DOHH2 (cell line): ENCODE measurements at regions not wholly inside any gene's neighbourhood (a gene's known extent, or its start where the extent isn't known, plus 50 kb on each side); places are given as distances from the start of the nearest gene placed in this dataset.

Experiments used
- H3F3A ChIP-seq: fragments of 200-600 bp; sonication (generic), shearing (Covaris generic); 2 replicates; pipeline ENCODE4 v1.6.0; 2016; ENCODE audit warnings: antibody characterized with exemption, mild to moderate bottlenecking; ENCODE audit not compliant: control insufficient read depth, insufficient read depth
- H3K27ac ChIP-seq: fragments of 200-600 bp; sonication (generic); 2 replicates; pipeline ENCODE4 v1.5.1; 2014; ENCODE audit warnings: low read depth, mild to moderate bottlenecking, low read length, moderate library complexity
- H3K27me3 ChIP-seq: fragments of 200-600 bp; sonication (generic); 2 replicates; pipeline ENCODE4 v1.6.1; 2014; ENCODE audit warnings: mild to moderate bottlenecking, low read length, mixed read lengths; ENCODE audit not compliant: control insufficient read depth
- H3K36me3 ChIP-seq: fragments of 200-600 bp; sonication (generic); 2 replicates; pipeline ENCODE4 v1.6.1; 2014; ENCODE audit warnings: mild to moderate bottlenecking, low read length, moderate library complexity, mixed read lengths; ENCODE audit not compliant: control insufficient read depth
- H3K4me1 ChIP-seq: fragments of 200-600 bp; sonication (generic); 2 replicates; pipeline ENCODE4 v1.6.1; 2014; ENCODE audit warnings: mild to moderate bottlenecking, low read length, mixed read lengths; ENCODE audit not compliant: control insufficient read depth
- H3K4me2 ChIP-seq: fragments of 200-600 bp; sonication (generic); 2 replicates; pipeline ENCODE4 v1.6.0; 2014; ENCODE audit warnings: mild to moderate bottlenecking, low read length, moderate library complexity
- H3K4me3 ChIP-seq: fragments of 200-600 bp; sonication (generic); 2 replicates; pipeline ENCODE4 v1.5.1; 2014; ENCODE audit warnings: mild to moderate bottlenecking, low read length, mixed read lengths
- H3K79me2 ChIP-seq: fragments of 200-600 bp; sonication (generic); 2 replicates; pipeline ENCODE4 v1.6.1; 2014; ENCODE audit warnings: mild to moderate bottlenecking, low read length, mixed read lengths; ENCODE audit not compliant: control insufficient read depth
- H3K9me2 ChIP-seq: fragments of 200-600 bp; sonication (generic); replicated peaks from 2 replicates; pipeline ENCODE4 v1.6.1; 2014; ENCODE audit warnings: mild to moderate bottlenecking, low read length, mixed read lengths; ENCODE audit not compliant: control insufficient read depth
- H3K9me3 ChIP-seq: fragments of 200-600 bp; sonication (generic); 2 replicates; pipeline ENCODE4 v1.6.1; 2014; ENCODE audit warnings: antibody characterized with exemption, low read length, mixed read lengths; ENCODE audit not compliant: control insufficient read depth, insufficient read depth
- H4K20me1 ChIP-seq: fragments of 200-600 bp; sonication (generic); 2 replicates; pipeline ENCODE4 v1.6.0; 2014; ENCODE audit warnings: low read depth, mild to moderate bottlenecking, antibody characterized with exemption, low read length, moderate library complexity; ENCODE audit not compliant: control insufficient read depth, insufficient read depth
- EZH2phosphoT487 ChIP-seq: fragments of 200-600 bp; sonication (generic); IDR thresholded peaks from 2 replicates; pipeline ENCODE4 v1.6.1; 2017; ENCODE audit warnings: borderline replicate concordance, mild to moderate bottlenecking, antibody characterized with exemption, low read length, moderate library complexity, mixed read lengths
- TF ChIP-seq, protein P1 (sequence below): fragments of 200-600 bp; sonication (generic); IDR thresholded peaks from one replicate; pipeline ENCODE4 v1.5.1; 2014; ENCODE audit warnings: antibody characterized with exemption, mild to moderate bottlenecking, low read depth, low read length; ENCODE audit not compliant: poor library complexity, severe bottlenecking

- Histone ChIP-seq H3K27ac (no peak overlapping the region), H3K4me2 (no peak overlapping the region), H3F3A (no peaks in the 10 kb centered on the region), H3K27me3 (no peaks in the 10 kb centered on the region), H3K36me3 (no peaks in the 10 kb centered on the region), H3K4me1 (no peaks in the 10 kb centered on the region), H3K79me2 (no peaks in the 10 kb centered on the region), H4K20me1 (no peaks in the 10 kb centered on the region), H3K9me3 (no peaks in the 10 kb centered on the region), H3K4me3 (no peak overlapping the region), H3K9me2 (no peaks in the 10 kb centered on the region; the same call in 1 of the 2 replicates)
- TF ChIP-seq EZH2phosphoT487: no peak
- TF ChIP-seq, protein P1, sequence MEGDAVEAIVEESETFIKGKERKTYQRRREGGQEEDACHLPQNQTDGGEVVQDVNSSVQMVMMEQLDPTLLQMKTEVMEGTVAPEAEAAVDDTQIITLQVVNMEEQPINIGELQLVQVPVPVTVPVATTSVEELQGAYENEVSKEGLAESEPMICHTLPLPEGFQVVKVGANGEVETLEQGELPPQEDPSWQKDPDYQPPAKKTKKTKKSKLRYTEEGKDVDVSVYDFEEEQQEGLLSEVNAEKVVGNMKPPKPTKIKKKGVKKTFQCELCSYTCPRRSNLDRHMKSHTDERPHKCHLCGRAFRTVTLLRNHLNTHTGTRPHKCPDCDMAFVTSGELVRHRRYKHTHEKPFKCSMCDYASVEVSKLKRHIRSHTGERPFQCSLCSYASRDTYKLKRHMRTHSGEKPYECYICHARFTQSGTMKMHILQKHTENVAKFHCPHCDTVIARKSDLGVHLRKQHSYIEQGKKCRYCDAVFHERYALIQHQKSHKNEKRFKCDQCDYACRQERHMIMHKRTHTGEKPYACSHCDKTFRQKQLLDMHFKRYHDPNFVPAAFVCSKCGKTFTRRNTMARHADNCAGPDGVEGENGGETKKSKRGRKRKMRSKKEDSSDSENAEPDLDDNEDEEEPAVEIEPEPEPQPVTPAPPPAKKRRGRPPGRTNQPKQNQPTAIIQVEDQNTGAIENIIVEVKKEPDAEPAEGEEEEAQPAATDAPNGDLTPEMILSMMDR: no peak
Measured at GRCh38 chr13:34108410-34108809, 290.5 kb downstream of the RFC3 start.

- no peak overlapping the region for H3K4me3 ChIP-seq
- no peaks in the 10 kb centered on the region for H4K20me1 ChIP-seq
- H3K4me1 ChIP-seq: no peaks in the 10 kb centered on the region
- H3K9me2 ChIP-seq: no peaks in the 10 kb centered on the region; the same call in 1 of the 2 replicates
- H3K4me2 ChIP-seq: no peak overlapping the region
- no peaks in the 10 kb centered on the region for H3K27me3 ChIP-seq
- no peaks in the 10 kb centered on the region for H3K9me3 ChIP-seq
- no peaks in the 10 kb centered on the region for H3F3A ChIP-seq
- no peak overlapping the region for H3K27ac ChIP-seq
- no peaks in the 10 kb centered on the region for H3K36me3 ChIP-seq
- H3K79me2 ChIP-seq: no peaks in the 10 kb centered on the region
- no peak for TF ChIP-seq EZH2phosphoT487
- TF ChIP-seq, protein P1: no peak
Measured at GRCh38 chr13:34114581-34114980, 296.6 kb downstream of the RFC3 start.

DNA sequence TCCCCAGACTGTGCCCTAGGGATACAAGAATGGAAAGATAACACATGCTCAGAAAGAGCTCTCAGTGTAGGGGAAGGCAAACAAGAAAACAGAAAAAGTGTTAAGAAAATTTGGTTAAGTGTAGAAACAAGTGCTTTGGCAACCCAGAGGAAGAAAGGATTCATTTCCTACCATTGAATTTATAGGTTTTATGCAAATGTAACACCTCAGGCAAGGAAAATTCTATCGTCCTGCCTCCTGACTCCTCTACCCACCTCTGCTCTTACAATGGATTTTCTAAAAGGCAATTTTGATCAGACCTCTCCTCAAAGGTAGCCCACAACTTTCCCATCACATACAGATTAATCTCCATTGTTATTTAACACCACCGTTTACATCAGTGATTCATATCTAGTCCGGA lies 298.7 kb downstream of the RFC3 start:
- H3K27me3 ChIP-seq: no peaks in the 10 kb centered on the region
- no peaks in the 10 kb centered on the region for H3K79me2 ChIP-seq
- H3F3A ChIP-seq: no peaks in the 10 kb centered on the region
- no peaks in the 10 kb centered on the region for H4K20me1 ChIP-seq
- H3K9me3 ChIP-seq: no peaks in the 10 kb centered on the region
- no peaks in the 10 kb centered on the region for H3K4me1 ChIP-seq
- H3K36me3 ChIP-seq: no peaks in the 10 kb centered on the region
- no peaks in the 10 kb centered on the region; the same call in 1 of the 2 replicates for H3K9me2 ChIP-seq
- no peak overlapping the region for H3K27ac ChIP-seq
- H3K4me3 ChIP-seq: no peak overlapping the region
- TF ChIP-seq EZH2phosphoT487: no peak
- TF ChIP-seq, protein P1: no peak
- no peak overlapping the region for H3K4me2 ChIP-seq
